PFSK-1 (cell line): ENCODE measurements at regions not wholly inside any gene's neighbourhood (a gene's known extent, or its start where the extent isn't known, plus 50 kb on each side); places are given as distances from the start of the nearest gene placed in this dataset.

Experiments used
- FOXP2 ChIP-seq: optimal IDR thresholded peaks from 2 replicates; pipeline ENCODE3; 2011; ENCODE audit warnings: borderline replicate concordance, control low read depth, inconsistent platforms; ENCODE audit not compliant: insufficient read depth; ENCODE audit errors: extremely low read length, extremely low read depth
- SIN3A ChIP-seq: IDR thresholded peaks from 2 replicates; pipeline ENCODE4 v1.6.1; 2012; ENCODE audit warnings: mild to moderate bottlenecking, low read length, moderate library complexity, borderline replicate concordance; ENCODE audit not compliant: insufficient read depth

GRCh38 chr7:114309729-114310128 lies 104.9 kb upstream of the FOXP2 start:
- no peak for TF ChIP-seq SIN3A
- no peak for TF ChIP-seq FOXP2
